GM23338 (cell line): ENCODE measurements at regions not wholly inside any gene's neighbourhood (a gene's known extent, or its start where the extent isn't known, plus 50 kb on each side); places are given as distances from the start of the nearest gene placed in this dataset.

Source experiments
- ATAC-seq: fragments of 200-7000 bp; cut with Tn5 transposase; 3 replicates; pipeline ENCODE4 v1.9.1; 2020
- DNase-seq: peaks from one replicate; pipeline ENCODE4 v3.0.0-alpha.2; 2015; ENCODE audit warnings: low spot score
- H2AFZ ChIP-seq: fragments of 200-600 bp; sonication (generic); 2 replicates; pipeline ENCODE4 v1.8.0; 2016; ENCODE audit warnings: antibody characterized with exemption, mild to moderate bottlenecking, moderate library complexity
- H3F3A ChIP-seq: fragments of 200-600 bp; sonication (generic); replicated peaks from 2 replicates; pipeline ENCODE4 v1.8.0; 2017; ENCODE audit warnings: antibody characterized with exemption, mixed run types, low read depth
- H3K27ac ChIP-seq: fragments of 200-600 bp; sonication (generic); 2 replicates; pipeline ENCODE4 v1.6.1; 2016; ENCODE audit warnings: low read depth
- H3K27me3 ChIP-seq: fragments of 200-600 bp; sonication (generic); 2 replicates; pipeline ENCODE4 v1.8.0; 2016; ENCODE audit warnings: mild to moderate bottlenecking, mixed run types, moderate library complexity; ENCODE audit not compliant: insufficient read depth
- H3K36me3 ChIP-seq: fragments of 200-600 bp; sonication (generic); 2 replicates; pipeline ENCODE4 v1.8.0; 2016; ENCODE audit warnings: mild to moderate bottlenecking; ENCODE audit not compliant: insufficient read depth
- H3K4me1 ChIP-seq: fragments of 200-600 bp; sonication (generic); 2 replicates; pipeline ENCODE4 v1.8.0; 2016; ENCODE audit warnings: mild to moderate bottlenecking, moderate library complexity; ENCODE audit not compliant: insufficient read depth
- H3K4me2 ChIP-seq: fragments of 200-600 bp; sonication (generic); 2 replicates; pipeline ENCODE4 v1.7.1; 2017; ENCODE audit warnings: mixed run types
- H3K4me3 ChIP-seq: fragments of 200-600 bp; sonication (generic); 2 replicates; pipeline ENCODE4 v1.6.1; 2016; ENCODE audit warnings: mixed run types
- H3K79me2 ChIP-seq: fragments of 200-600 bp; sonication (generic); replicated peaks from 2 replicates; pipeline ENCODE4 v1.8.0; 2017; ENCODE audit warnings: mild to moderate bottlenecking; ENCODE audit not compliant: insufficient read depth
- H3K9me2 ChIP-seq: fragments of 200-600 bp; sonication (generic); 2 replicates; pipeline ENCODE4 v1.8.0; 2017; ENCODE audit not compliant: insufficient read depth
- H4K20me1 ChIP-seq: fragments of 200-600 bp; sonication (generic); replicated peaks from 2 replicates; pipeline ENCODE4 v1.8.0; 2017; ENCODE audit warnings: mild to moderate bottlenecking; ENCODE audit not compliant: insufficient read depth
- H3K27ac Mint-ChIP-seq: 2 replicates; pipeline ENCODE4 v1.8.0; 2020; ENCODE audit warnings: inconsistent platforms, mild to moderate bottlenecking, moderate library complexity, mixed read lengths
- H3K27me3 Mint-ChIP-seq: 3 replicates; pipeline ENCODE4 v1.8.0; 2022; ENCODE audit warnings: low read depth, mild to moderate bottlenecking, moderate library complexity, mixed read lengths, inconsistent platforms; ENCODE audit not compliant: insufficient read depth, poor library complexity
- H3K36me3 Mint-ChIP-seq: 3 replicates; pipeline ENCODE4 v1.8.0; 2021; ENCODE audit warnings: low read depth, mild to moderate bottlenecking, inconsistent platforms, moderate library complexity, mixed read lengths
- H3K4me1 Mint-ChIP-seq: 3 replicates; pipeline ENCODE4 v1.8.0; 2020; ENCODE audit warnings: mild to moderate bottlenecking, inconsistent platforms, mixed read lengths
- H3K4me3 Mint-ChIP-seq: 3 replicates; pipeline ENCODE4 v1.8.0; 2021; ENCODE audit warnings: moderate library complexity, mild to moderate bottlenecking, inconsistent platforms, mixed read lengths
- H3K9me3 Mint-ChIP-seq: 3 replicates; pipeline ENCODE4 v1.8.0; 2020; ENCODE audit warnings: moderate library complexity, mild to moderate bottlenecking, inconsistent platforms, mixed read lengths
- CREB1 ChIP-seq: fragments of 250-450 bp; sonication (Bioruptor Pico); IDR thresholded peaks from 2 replicates; pipeline ENCODE4 v1.5.0; 2020; ENCODE audit warnings: low read depth, mild to moderate bottlenecking, moderate library complexity
- EZH2 ChIP-seq: fragments of 200-600 bp; sonication (generic); IDR thresholded peaks from one replicate; pipeline ENCODE4 v1.8.0; 2017; ENCODE audit warnings: antibody characterized with exemption, mild to moderate bottlenecking, low read depth; ENCODE audit not compliant: unreplicated experiment
- EZH2phosphoT487 ChIP-seq: fragments of 200-600 bp; sonication (generic); IDR thresholded peaks from one replicate; pipeline ENCODE4 v1.8.1; 2018; ENCODE audit warnings: antibody characterized with exemption; ENCODE audit not compliant: unreplicated experiment
- JUNB ChIP-seq: IDR thresholded peaks from one replicate; pipeline ENCODE4 v1.6.1; 2016; ENCODE audit warnings: antibody characterized with exemption; ENCODE audit not compliant: unreplicated experiment
- NANOG ChIP-seq: IDR thresholded peaks from 2 replicates; pipeline ENCODE4 v1.6.1; 2016; ENCODE audit warnings: antibody characterized with exemption, borderline replicate concordance
- POLR2AphosphoS5 ChIP-seq: IDR thresholded peaks from 2 replicates; pipeline ENCODE4 v1.6.1; 2016; ENCODE audit warnings: antibody characterized with exemption, low read depth
- ZNF114 ChIP-seq: fragments of 250-450 bp; sonication (Bioruptor Pico); IDR thresholded peaks from 2 replicates; pipeline ENCODE4 v1.5.0; 2020; ENCODE audit warnings: mild to moderate bottlenecking, moderate library complexity
- ZNF331 ChIP-seq: fragments of 250-450 bp; sonication (Bioruptor Pico); IDR thresholded peaks from 2 replicates; pipeline ENCODE4 v1.5.0; 2020; ENCODE audit warnings: low read depth, mild to moderate bottlenecking, moderate library complexity
- TF ChIP-seq, protein P1 (sequence below): IDR thresholded peaks from 2 replicates; pipeline ENCODE4 v1.6.1; 2016; ENCODE audit warnings: antibody characterized with exemption
- TF ChIP-seq, protein P2 (sequence below): fragments of 250-450 bp; sonication (Bioruptor Pico); IDR thresholded peaks from 2 replicates; pipeline ENCODE4 v1.5.0; 2020; ENCODE audit warnings: mild to moderate bottlenecking, moderate library complexity
- TF ChIP-seq, protein P3 (sequence below), 2 experiments: fragments of 200-600 bp in 1 of 2; sonication (generic) in 1 of 2; conservative IDR thresholded peaks; 2 replicates each; pipeline versions ENCODE4 v1.5.1 to v1.6.1; 2016 to 2017; ENCODE audit warnings: antibody characterized with exemption in 2 of 2, low read depth in 2 of 2, mild to moderate bottlenecking in 2 of 2, moderate library complexity in 1 of 2
- TF ChIP-seq, protein P4 (sequence below): IDR thresholded peaks from one replicate; pipeline ENCODE4 v1.6.1; 2018; ENCODE audit warnings: antibody characterized with exemption; ENCODE audit not compliant: unreplicated experiment

DNA sequence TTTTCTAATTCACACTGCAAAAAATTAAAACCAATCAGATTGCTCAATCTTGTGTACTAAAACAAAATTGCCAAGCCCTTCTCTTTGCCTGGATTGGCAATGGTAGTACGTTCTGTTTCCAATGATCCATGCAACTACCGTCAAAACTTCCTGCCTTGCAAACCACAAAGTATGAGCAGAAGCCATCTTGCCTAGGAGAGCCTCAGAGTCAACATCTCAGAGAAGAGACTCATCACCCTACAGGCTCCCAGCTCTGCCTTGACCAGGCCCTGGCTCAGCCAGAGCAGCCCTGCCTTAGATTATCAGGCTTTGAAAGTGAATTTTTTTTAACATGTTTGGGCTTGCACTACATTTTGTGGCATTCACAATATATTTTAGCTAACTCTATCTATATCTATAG is 574.1 kb downstream of the SATB2 start:
- Histone ChIP-seq H3K27ac (no peak overlapping the region), H3F3A (no peaks in the 10 kb centered on the region), H3K27me3 (no peaks in the 10 kb centered on the region), H3K4me1 (no peaks in the 10 kb centered on the region), H2AFZ (no peak overlapping the region), H3K4me3 (no peak overlapping the region), H3K4me2 (no peak overlapping the region), H4K20me1 (no peaks in the 10 kb centered on the region), H3K36me3 (no peaks in the 10 kb centered on the region), H3K9me2 (peaks cover 3% of the 10 kb centered on the region), H3K79me2 (no peaks in the 10 kb centered on the region)
- no peaks in the 10 kb centered on the region for H3K36me3 Mint-ChIP-seq
- no peak overlapping the region for H3K4me3 Mint-ChIP-seq
- ATAC-seq = no peak
- no peak for DNase-seq
- H3K27me3 Mint-ChIP-seq = no peaks in the 10 kb centered on the region
- no peaks in the 10 kb centered on the region for H3K4me1 Mint-ChIP-seq
- no peak overlapping the region for H3K27ac Mint-ChIP-seq
- H3K9me3 Mint-ChIP-seq = no peaks in the 10 kb centered on the region
- TF ChIP-seq CREB1 (CRISPR knock-in tag) = no peak
- TF ChIP-seq, protein P1, sequence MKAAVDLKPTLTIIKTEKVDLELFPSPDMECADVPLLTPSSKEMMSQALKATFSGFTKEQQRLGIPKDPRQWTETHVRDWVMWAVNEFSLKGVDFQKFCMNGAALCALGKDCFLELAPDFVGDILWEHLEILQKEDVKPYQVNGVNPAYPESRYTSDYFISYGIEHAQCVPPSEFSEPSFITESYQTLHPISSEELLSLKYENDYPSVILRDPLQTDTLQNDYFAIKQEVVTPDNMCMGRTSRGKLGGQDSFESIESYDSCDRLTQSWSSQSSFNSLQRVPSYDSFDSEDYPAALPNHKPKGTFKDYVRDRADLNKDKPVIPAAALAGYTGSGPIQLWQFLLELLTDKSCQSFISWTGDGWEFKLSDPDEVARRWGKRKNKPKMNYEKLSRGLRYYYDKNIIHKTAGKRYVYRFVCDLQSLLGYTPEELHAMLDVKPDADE = no peak
- TF ChIP-seq POLR2AphosphoS5 = no peak
- TF ChIP-seq NANOG = no peak
- no peak for TF ChIP-seq EZH2
- TF ChIP-seq, protein P2, sequence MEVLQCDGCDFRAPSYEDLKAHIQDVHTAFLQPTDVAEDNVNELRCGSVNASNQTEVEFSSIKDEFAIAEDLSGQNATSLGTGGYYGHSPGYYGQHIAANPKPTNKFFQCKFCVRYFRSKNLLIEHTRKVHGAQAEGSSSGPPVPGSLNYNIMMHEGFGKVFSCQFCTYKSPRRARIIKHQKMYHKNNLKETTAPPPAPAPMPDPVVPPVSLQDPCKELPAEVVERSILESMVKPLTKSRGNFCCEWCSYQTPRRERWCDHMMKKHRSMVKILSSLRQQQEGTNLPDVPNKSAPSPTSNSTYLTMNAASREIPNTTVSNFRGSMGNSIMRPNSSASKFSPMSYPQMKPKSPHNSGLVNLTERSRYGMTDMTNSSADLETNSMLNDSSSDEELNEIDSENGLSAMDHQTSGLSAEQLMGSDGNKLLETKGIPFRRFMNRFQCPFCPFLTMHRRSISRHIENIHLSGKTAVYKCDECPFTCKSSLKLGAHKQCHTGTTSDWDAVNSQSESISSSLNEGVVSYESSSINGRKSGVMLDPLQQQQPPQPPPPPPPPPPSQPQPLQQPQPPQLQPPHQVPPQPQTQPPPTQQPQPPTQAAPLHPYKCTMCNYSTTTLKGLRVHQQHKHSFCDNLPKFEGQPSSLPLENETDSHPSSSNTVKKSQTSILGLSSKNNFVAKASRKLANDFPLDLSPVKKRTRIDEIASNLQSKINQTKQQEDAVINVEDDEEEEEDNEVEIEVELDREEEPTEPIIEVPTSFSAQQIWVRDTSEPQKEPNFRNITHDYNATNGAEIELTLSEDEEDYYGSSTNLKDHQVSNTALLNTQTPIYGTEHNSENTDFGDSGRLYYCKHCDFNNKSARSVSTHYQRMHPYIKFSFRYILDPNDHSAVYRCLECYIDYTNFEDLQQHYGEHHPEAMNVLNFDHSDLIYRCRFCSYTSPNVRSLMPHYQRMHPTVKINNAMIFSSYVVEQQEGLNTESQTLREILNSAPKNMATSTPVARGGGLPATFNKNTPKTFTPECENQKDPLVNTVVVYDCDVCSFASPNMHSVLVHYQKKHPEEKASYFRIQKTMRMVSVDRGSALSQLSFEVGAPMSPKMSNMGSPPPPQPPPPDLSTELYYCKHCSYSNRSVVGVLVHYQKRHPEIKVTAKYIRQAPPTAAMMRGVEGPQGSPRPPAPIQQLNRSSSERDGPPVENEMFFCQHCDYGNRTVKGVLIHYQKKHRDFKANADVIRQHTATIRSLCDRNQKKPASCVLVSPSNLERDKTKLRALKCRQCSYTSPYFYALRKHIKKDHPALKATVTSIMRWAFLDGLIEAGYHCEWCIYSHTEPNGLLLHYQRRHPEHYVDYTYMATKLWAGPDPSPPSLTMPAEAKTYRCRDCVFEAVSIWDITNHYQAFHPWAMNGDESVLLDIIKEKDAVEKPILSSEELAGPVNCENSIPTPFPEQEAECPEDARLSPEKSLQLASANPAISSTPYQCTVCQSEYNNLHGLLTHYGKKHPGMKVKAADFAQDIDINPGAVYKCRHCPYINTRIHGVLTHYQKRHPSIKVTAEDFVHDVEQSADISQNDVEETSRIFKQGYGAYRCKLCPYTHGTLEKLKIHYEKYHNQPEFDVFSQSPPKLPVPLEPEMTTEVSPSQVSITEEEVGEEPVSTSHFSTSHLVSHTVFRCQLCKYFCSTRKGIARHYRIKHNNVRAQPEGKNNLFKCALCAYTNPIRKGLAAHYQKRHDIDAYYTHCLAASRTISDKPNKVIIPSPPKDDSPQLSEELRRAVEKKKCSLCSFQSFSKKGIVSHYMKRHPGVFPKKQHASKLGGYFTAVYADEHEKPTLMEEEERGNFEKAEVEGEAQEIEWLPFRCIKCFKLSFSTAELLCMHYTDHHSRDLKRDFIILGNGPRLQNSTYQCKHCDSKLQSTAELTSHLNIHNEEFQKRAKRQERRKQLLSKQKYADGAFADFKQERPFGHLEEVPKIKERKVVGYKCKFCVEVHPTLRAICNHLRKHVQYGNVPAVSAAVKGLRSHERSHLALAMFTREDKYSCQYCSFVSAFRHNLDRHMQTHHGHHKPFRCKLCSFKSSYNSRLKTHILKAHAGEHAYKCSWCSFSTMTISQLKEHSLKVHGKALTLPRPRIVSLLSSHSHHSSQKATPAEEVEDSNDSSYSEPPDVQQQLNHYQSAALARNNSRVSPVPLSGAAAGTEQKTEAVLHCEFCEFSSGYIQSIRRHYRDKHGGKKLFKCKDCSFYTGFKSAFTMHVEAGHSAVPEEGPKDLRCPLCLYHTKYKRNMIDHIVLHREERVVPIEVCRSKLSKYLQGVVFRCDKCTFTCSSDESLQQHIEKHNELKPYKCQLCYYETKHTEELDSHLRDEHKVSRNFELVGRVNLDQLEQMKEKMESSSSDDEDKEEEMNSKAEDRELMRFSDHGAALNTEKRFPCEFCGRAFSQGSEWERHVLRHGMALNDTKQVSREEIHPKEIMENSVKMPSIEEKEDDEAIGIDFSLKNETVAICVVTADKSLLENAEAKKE (CRISPR knock-in tag) = no peak
- TF ChIP-seq, protein P3, sequence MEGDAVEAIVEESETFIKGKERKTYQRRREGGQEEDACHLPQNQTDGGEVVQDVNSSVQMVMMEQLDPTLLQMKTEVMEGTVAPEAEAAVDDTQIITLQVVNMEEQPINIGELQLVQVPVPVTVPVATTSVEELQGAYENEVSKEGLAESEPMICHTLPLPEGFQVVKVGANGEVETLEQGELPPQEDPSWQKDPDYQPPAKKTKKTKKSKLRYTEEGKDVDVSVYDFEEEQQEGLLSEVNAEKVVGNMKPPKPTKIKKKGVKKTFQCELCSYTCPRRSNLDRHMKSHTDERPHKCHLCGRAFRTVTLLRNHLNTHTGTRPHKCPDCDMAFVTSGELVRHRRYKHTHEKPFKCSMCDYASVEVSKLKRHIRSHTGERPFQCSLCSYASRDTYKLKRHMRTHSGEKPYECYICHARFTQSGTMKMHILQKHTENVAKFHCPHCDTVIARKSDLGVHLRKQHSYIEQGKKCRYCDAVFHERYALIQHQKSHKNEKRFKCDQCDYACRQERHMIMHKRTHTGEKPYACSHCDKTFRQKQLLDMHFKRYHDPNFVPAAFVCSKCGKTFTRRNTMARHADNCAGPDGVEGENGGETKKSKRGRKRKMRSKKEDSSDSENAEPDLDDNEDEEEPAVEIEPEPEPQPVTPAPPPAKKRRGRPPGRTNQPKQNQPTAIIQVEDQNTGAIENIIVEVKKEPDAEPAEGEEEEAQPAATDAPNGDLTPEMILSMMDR (conservative IDR thresholded peaks at IDR 0.05; ENCODE audit: low read depth in 2 of 2) = no peak
- TF ChIP-seq ZNF114 (CRISPR knock-in tag) = no peak
- TF ChIP-seq JUNB = no peak
- TF ChIP-seq EZH2phosphoT487 = no peak
- TF ChIP-seq, protein P4, sequence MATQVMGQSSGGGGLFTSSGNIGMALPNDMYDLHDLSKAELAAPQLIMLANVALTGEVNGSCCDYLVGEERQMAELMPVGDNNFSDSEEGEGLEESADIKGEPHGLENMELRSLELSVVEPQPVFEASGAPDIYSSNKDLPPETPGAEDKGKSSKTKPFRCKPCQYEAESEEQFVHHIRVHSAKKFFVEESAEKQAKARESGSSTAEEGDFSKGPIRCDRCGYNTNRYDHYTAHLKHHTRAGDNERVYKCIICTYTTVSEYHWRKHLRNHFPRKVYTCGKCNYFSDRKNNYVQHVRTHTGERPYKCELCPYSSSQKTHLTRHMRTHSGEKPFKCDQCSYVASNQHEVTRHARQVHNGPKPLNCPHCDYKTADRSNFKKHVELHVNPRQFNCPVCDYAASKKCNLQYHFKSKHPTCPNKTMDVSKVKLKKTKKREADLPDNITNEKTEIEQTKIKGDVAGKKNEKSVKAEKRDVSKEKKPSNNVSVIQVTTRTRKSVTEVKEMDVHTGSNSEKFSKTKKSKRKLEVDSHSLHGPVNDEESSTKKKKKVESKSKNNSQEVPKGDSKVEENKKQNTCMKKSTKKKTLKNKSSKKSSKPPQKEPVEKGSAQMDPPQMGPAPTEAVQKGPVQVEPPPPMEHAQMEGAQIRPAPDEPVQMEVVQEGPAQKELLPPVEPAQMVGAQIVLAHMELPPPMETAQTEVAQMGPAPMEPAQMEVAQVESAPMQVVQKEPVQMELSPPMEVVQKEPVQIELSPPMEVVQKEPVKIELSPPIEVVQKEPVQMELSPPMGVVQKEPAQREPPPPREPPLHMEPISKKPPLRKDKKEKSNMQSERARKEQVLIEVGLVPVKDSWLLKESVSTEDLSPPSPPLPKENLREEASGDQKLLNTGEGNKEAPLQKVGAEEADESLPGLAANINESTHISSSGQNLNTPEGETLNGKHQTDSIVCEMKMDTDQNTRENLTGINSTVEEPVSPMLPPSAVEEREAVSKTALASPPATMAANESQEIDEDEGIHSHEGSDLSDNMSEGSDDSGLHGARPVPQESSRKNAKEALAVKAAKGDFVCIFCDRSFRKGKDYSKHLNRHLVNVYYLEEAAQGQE = no peak
- TF ChIP-seq ZNF331 = no peak
